ENCODE measurements at regions not wholly inside any gene's neighbourhood (a gene's known extent, or its start where the extent isn't known, plus 50 kb on each side); places are given as distances from the start of the nearest gene placed in this dataset.

DNA sequence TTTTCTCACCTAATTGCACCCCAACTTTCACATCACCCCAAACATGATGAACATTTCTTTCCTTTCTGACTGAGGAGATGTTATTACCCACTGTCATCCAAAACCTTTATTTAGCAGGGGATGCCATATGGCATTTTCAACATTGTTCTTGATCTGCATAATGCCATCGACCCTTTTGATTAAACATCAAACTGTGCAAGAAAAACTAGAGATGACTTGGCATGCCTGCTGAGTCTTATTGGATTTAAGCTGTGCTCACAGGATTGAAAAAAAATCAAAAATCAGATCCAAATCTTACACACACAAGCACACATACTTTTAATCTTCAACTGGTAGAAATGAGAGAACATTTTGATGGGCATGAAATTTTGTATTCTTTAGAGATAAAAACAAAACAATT, 536.0 kb downstream of the TMX3 start:
- TF ChIP-seq EZH2phosphoT487 (IDR thresholded peaks at IDR 0.05; ENCODE audit: insufficient read depth, low read depth) (no peak), EZH2 (IDR thresholded peaks at IDR 0.05; ENCODE audit: insufficient read depth, poor library complexity, severe bottlenecking) (no peak)

Data from GM23248 (cell line).